B cell (primary cell): ENCODE measurements at regions not wholly inside any gene's neighbourhood (a gene's known extent, or its start where the extent isn't known, plus 50 kb on each side); places are given as distances from the start of the nearest gene placed in this dataset.

Source experiments
- EZH2 ChIP-seq: IDR thresholded peaks from 2 replicates; pipeline ENCODE4 v1.6.1; 2012; ENCODE audit warnings: borderline replicate concordance, low read depth, mild to moderate bottlenecking, moderate library complexity, low read length; ENCODE audit not compliant: insufficient read depth, poor library complexity, severe bottlenecking
- TF ChIP-seq, protein P1 (sequence below): fragments of 200-600 bp; IDR thresholded peaks from one replicate; pipeline ENCODE4 v1.8.0; 2022; ENCODE audit warnings: antibody characterized with exemption, mild to moderate bottlenecking

- TF ChIP-seq EZH2 = no peak
- TF ChIP-seq, protein P1, sequence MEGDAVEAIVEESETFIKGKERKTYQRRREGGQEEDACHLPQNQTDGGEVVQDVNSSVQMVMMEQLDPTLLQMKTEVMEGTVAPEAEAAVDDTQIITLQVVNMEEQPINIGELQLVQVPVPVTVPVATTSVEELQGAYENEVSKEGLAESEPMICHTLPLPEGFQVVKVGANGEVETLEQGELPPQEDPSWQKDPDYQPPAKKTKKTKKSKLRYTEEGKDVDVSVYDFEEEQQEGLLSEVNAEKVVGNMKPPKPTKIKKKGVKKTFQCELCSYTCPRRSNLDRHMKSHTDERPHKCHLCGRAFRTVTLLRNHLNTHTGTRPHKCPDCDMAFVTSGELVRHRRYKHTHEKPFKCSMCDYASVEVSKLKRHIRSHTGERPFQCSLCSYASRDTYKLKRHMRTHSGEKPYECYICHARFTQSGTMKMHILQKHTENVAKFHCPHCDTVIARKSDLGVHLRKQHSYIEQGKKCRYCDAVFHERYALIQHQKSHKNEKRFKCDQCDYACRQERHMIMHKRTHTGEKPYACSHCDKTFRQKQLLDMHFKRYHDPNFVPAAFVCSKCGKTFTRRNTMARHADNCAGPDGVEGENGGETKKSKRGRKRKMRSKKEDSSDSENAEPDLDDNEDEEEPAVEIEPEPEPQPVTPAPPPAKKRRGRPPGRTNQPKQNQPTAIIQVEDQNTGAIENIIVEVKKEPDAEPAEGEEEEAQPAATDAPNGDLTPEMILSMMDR = no peak
Observed at GRCh38 chr18:21960189-21960588, 209.2 kb upstream of the GATA6 start.
